Astrocyte (in vitro differentiated cells and primary cell): ENCODE measurements at regions not wholly inside any gene's neighbourhood (a gene's known extent, or its start where the extent isn't known, plus 50 kb on each side); places are given as distances from the start of the nearest gene placed in this dataset.
"Not testable (repeated sequence)": the region's sequence is repeated elsewhere in the genome, so short reads cannot be mapped to it uniquely, and the experiment has no call there.

Experiments used
- DNase-seq: peaks from one replicate; pipeline ENCODE4 v3.0.0-alpha.2; 2010; ENCODE audit warnings: low read depth
- FAIRE-seq: peaks from 2 replicates; lab custom pipeline; 2011; peaks lifted over from hg19 to GRCh38; lab: Jason Lieb, UNC
- H2AFZ ChIP-seq: 2 replicates; pipeline ENCODE4 v1.6.0; 2012; ENCODE audit warnings: low read depth, low read length, inconsistent platforms
- H3K27ac ChIP-seq: 2 replicates; pipeline ENCODE4 v1.5.1; 2011; ENCODE audit warnings: low read depth, low read length, inconsistent platforms
- H3K27me3 ChIP-seq: 2 replicates; pipeline ENCODE4 v1.6.0; 2011; ENCODE audit warnings: low read length, inconsistent platforms; ENCODE audit not compliant: insufficient read depth
- H3K36me3 ChIP-seq: 2 replicates; pipeline ENCODE4 v1.5.1; 2011; ENCODE audit warnings: low read length, inconsistent platforms; ENCODE audit not compliant: insufficient read depth
- H3K4me1 ChIP-seq: 2 replicates; pipeline ENCODE4 v1.5.1; 2011; ENCODE audit warnings: low read length, inconsistent platforms; ENCODE audit not compliant: insufficient read depth
- H3K4me2 ChIP-seq: 2 replicates; pipeline ENCODE4 v1.6.0; 2012; ENCODE audit warnings: low read length, inconsistent platforms
- H3K4me3 ChIP-seq: 2 replicates; pipeline ENCODE4 v1.5.1; 2011; ENCODE audit warnings: low read depth, mild to moderate bottlenecking, low read length, inconsistent platforms; ENCODE audit not compliant: insufficient read depth
- H3K79me2 ChIP-seq: 2 replicates; pipeline ENCODE4 v1.6.0; 2012; ENCODE audit warnings: mild to moderate bottlenecking, low read length, inconsistent platforms; ENCODE audit not compliant: insufficient read depth
- H3K9ac ChIP-seq: 2 replicates; pipeline ENCODE4 v1.6.0; 2012; ENCODE audit warnings: mild to moderate bottlenecking, low read length, inconsistent platforms
- H3K9me3 ChIP-seq: 2 replicates; pipeline ENCODE4 v1.5.1; 2012; ENCODE audit warnings: low read depth, mild to moderate bottlenecking, low read length, inconsistent platforms; ENCODE audit not compliant: insufficient read depth
- H4K20me1 ChIP-seq: 2 replicates; pipeline ENCODE4 v1.6.0; 2012; ENCODE audit warnings: low read length, inconsistent platforms; ENCODE audit not compliant: insufficient read depth
- H3K27ac Mint-ChIP-seq: one replicate; pipeline ENCODE4 v1.8.0; 2021; ENCODE audit warnings: mild to moderate bottlenecking, mixed read lengths; ENCODE audit not compliant: unreplicated experiment
- H3K27me3 Mint-ChIP-seq: one replicate; pipeline ENCODE4 v1.8.0; 2021; ENCODE audit warnings: low read depth, mixed read lengths; ENCODE audit not compliant: unreplicated experiment
- H3K36me3 Mint-ChIP-seq: one replicate; pipeline ENCODE4 v1.8.0; 2021; ENCODE audit warnings: low read depth, mixed read lengths; ENCODE audit not compliant: unreplicated experiment
- H3K4me1 Mint-ChIP-seq: one replicate; pipeline ENCODE4 v1.8.0; 2021; ENCODE audit warnings: low read depth, mixed read lengths; ENCODE audit not compliant: unreplicated experiment
- H3K4me3 Mint-ChIP-seq: one replicate; pipeline ENCODE4 v1.8.0; 2021; ENCODE audit warnings: mild to moderate bottlenecking, moderate library complexity, mixed read lengths; ENCODE audit not compliant: unreplicated experiment
- H3K9me3 Mint-ChIP-seq: one replicate; pipeline ENCODE4 v1.8.0; 2021; ENCODE audit warnings: mild to moderate bottlenecking, mixed read lengths; ENCODE audit not compliant: unreplicated experiment
- CTCF ChIP-seq: IDR thresholded peaks from 2 replicates; pipeline ENCODE4 v1.5.1; 2011; ENCODE audit warnings: low read depth, mild to moderate bottlenecking, inconsistent platforms, low read length, moderate library complexity; ENCODE audit not compliant: insufficient read depth
- EZH2 ChIP-seq: IDR thresholded peaks from 2 replicates; pipeline ENCODE4 v1.6.1; 2012; ENCODE audit warnings: mild to moderate bottlenecking, low read length, inconsistent platforms; ENCODE audit not compliant: insufficient read depth

GRCh38 chrY:12296460-12296859, 404.6 kb upstream of the USP9Y start:
- H3K4me3 ChIP-seq, result no peak overlapping the region
- H3K9ac ChIP-seq, result no peak overlapping the region
- Mint-ChIP-seq H3K9me3 (no peaks in the 10 kb centered on the region), H3K36me3 (no peaks in the 10 kb centered on the region), H3K27ac (no peak overlapping the region), H3K4me3 (no peak overlapping the region), H3K27me3 (no peaks in the 10 kb centered on the region), H3K4me1 (no peaks in the 10 kb centered on the region)
- no peak overlapping the region for H3K27ac ChIP-seq
- no peaks in the 10 kb centered on the region for H3K9me3 ChIP-seq
- no peaks in the 10 kb centered on the region for H3K36me3 ChIP-seq
- no peaks in the 10 kb centered on the region for H4K20me1 ChIP-seq
- H2AFZ ChIP-seq, result no peak overlapping the region
- TF ChIP-seq CTCF (no peak), EZH2 (no peak)
- H3K4me2 ChIP-seq, result no peak overlapping the region
- DNase-seq (no peak), FAIRE-seq (no peak)
- H3K27me3 ChIP-seq, result no peaks in the 10 kb centered on the region
- H3K79me2 ChIP-seq, result no peaks in the 10 kb centered on the region
- H3K4me1 ChIP-seq, result no peaks in the 10 kb centered on the region

GRCh38 chrY:12299796-12300195, 401.2 kb upstream of the USP9Y start:
- not testable (repeated sequence) for H3K79me2 ChIP-seq, H3K9me3 ChIP-seq, H4K20me1 ChIP-seq, H3K27me3 ChIP-seq, H3K9ac ChIP-seq, H3K36me3 ChIP-seq, H3K4me3 Mint-ChIP-seq, DNase-seq, H2AFZ ChIP-seq, FAIRE-seq, H3K27ac ChIP-seq, H3K27me3 Mint-ChIP-seq, H3K9me3 Mint-ChIP-seq, H3K4me2 ChIP-seq, H3K4me1 ChIP-seq, H3K4me3 ChIP-seq, H3K4me1 Mint-ChIP-seq, H3K36me3 Mint-ChIP-seq, H3K27ac Mint-ChIP-seq

- Mint-ChIP-seq H3K36me3 (no peaks in the 10 kb centered on the region), H3K9me3 (peaks cover 2% of the 10 kb centered on the region), H3K27ac (no peak overlapping the region), H3K27me3 (no peaks in the 10 kb centered on the region), H3K4me3 (no peak overlapping the region), H3K4me1 (no peaks in the 10 kb centered on the region)
- no peak overlapping the region for H2AFZ ChIP-seq
- H3K4me3 ChIP-seq, result no peak overlapping the region
- FAIRE-seq (no peak), DNase-seq (no peak)
- H3K79me2 ChIP-seq, result no peaks in the 10 kb centered on the region
- no peaks in the 10 kb centered on the region for H4K20me1 ChIP-seq
- no peak overlapping the region for H3K27ac ChIP-seq
- no peak overlapping the region for H3K9ac ChIP-seq
- no peaks in the 10 kb centered on the region for H3K36me3 ChIP-seq
- no peaks in the 10 kb centered on the region for H3K4me1 ChIP-seq
- TF ChIP-seq EZH2 (no peak), CTCF (no peak)
- no peaks in the 10 kb centered on the region for H3K27me3 ChIP-seq
- H3K4me2 ChIP-seq, result no peak overlapping the region
- no peaks in the 10 kb centered on the region for H3K9me3 ChIP-seq
Observed at GRCh38 chrY:12303464-12303863, 397.6 kb upstream of the USP9Y start.
